HPDE6-E6E7 (cell line): ENCODE measurements at regions not wholly inside any gene's neighbourhood (a gene's known extent, or its start where the extent isn't known, plus 50 kb on each side); places are given as distances from the start of the nearest gene placed in this dataset.
"Not testable (repeated sequence)": the region's sequence is repeated elsewhere in the genome, so short reads cannot be mapped to it uniquely, and the experiment has no call there.

Source experiments
- DNase-seq: peaks from one replicate; pipeline ENCODE4 v3.0.0; 2011; ENCODE audit warnings: missing footprints; ENCODE audit errors: extremely low spot score

GRCh38 chr3:15851735-15852134 is 54.0 kb upstream of the ANKRD28 start:
- DNase-seq, result no peak

GRCh38 chr3:15858547-15859506 is 61.0 kb upstream of the ANKRD28 start:
- peak; percentile 4 for DNase-seq

- DNase-seq, result peak; percentile 29
These were observed 61.8 kb upstream of the ANKRD28 start for GRCh38 chr3:15859507-15860013.

- DNase-seq, result peak; percentile 4
These were observed 62.5 kb upstream of the ANKRD28 start for GRCh38 chr3:15860014-15860934.

- DNase-seq, result no peak
These were observed 63.4 kb upstream of the ANKRD28 start for GRCh38 chr3:15861163-15861562.

- DNase-seq, result no peak
These were observed 75.0 kb upstream of the ANKRD28 start for GRCh38 chr3:15872807-15873206.

GRCh38 chr3:15873415-15873814 is 75.6 kb upstream of the ANKRD28 start:
- DNase-seq, result no peak

GRCh38 chr3:15875016-15875689 is 77.4 kb upstream of the ANKRD28 start:
- no peak for DNase-seq

GRCh38 chr3:15876669-15877068 is 78.9 kb upstream of the ANKRD28 start:
- DNase-seq, result no peak

GRCh38 chr3:15877813-15878212 is 80.0 kb upstream of the ANKRD28 start:
- no peak for DNase-seq

GRCh38 chr3:15879787-15880186 is 82.0 kb upstream of the ANKRD28 start:
- DNase-seq, result not testable (repeated sequence)

- DNase-seq, result no peak
These were observed 84.8 kb upstream of the ANKRD28 start for GRCh38 chr3:15882577-15882976.

GRCh38 chr3:15884132-15884531 is 86.4 kb upstream of the ANKRD28 start:
- no peak for DNase-seq

GRCh38 chr3:15886521-15886920 is 88.7 kb upstream of the ANKRD28 start:
- DNase-seq, result no peak

GRCh38 chr3:15887261-15887660 is 89.5 kb upstream of the ANKRD28 start:
- no peak for DNase-seq

GRCh38 chr3:15889936-15890335 is 92.2 kb upstream of the ANKRD28 start:
- no peak for DNase-seq

GRCh38 chr3:15892311-15893227 is 94.8 kb upstream of the ANKRD28 start:
- DNase-seq, result no peak

GRCh38 chr3:15894382-15894781 is 96.6 kb upstream of the ANKRD28 start:
- DNase-seq, result no peak

GRCh38 chr3:15896500-15896899 is 98.7 kb upstream of the ANKRD28 start:
- no peak for DNase-seq

- no peak for DNase-seq
These were observed 101.6 kb upstream of the ANKRD28 start for GRCh38 chr3:15899388-15899787.

- no peak for DNase-seq
These were observed 105.4 kb upstream of the ANKRD28 start for GRCh38 chr3:15903164-15903563.
